ENCODE measurements at regions not wholly inside any gene's neighbourhood (a gene's known extent, or its start where the extent isn't known, plus 50 kb on each side); places are given as distances from the start of the nearest gene placed in this dataset.

DNA sequence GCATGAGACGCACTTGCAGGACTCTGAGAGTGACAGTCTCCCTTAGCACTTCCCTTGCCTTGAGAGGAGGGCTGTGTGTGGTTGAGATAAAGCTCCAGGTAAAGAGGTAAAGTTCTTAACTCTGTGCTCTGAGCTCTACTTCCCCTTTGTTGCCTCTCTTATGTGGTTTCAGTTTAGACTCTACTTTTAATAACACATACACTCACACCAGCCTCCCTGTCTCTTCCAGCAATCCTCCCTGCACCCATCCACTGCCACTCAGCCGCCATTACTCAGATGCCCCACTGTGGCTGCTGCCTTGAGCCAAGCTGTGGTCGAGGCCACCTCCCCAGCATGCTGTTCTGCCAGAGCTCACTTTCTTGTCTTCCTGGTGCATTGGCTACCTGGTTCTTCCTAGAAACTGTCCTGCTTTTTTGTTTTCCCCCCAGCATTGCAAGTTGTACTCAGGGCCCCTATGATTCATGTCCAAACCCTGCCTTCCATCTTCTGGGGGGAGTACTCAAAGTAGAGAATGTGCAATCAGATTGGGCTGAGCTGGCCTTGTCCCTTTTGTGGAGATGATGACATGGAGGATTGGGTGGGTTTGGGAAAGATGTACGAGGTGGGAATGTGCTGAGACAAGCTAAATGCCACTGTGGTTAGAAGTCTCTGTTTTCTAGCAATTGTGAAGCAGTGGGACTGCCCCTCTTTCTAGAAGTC is 115.5 kb upstream of the PARP11 start:
- Histone ChIP-seq H2AFZ (ENCODE audit: low read length) (no peak overlapping the region), H3K4me2 (ENCODE audit: insufficient read depth, low read length) (no peak overlapping the region)

DNA sequence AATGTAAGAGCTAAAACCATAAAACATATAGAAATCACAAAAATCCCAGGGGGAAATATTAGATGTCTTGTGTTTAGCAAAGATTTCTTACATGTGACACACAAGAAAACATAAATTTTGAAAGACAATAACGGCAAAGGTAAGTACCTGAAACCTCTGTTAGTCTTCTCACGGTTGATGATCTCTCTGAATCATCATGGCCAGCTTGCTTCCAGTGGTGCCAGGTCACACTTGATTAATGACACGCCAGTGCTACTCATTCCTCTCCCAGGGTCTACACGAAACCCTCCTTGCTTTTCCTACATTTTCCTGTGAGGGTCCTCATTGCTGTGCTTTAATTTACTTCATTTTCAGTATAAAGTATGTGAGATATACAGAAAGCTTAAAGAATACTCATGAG is 114.4 kb upstream of the PARP11 start:
- TF ChIP-seq, protein P1, sequence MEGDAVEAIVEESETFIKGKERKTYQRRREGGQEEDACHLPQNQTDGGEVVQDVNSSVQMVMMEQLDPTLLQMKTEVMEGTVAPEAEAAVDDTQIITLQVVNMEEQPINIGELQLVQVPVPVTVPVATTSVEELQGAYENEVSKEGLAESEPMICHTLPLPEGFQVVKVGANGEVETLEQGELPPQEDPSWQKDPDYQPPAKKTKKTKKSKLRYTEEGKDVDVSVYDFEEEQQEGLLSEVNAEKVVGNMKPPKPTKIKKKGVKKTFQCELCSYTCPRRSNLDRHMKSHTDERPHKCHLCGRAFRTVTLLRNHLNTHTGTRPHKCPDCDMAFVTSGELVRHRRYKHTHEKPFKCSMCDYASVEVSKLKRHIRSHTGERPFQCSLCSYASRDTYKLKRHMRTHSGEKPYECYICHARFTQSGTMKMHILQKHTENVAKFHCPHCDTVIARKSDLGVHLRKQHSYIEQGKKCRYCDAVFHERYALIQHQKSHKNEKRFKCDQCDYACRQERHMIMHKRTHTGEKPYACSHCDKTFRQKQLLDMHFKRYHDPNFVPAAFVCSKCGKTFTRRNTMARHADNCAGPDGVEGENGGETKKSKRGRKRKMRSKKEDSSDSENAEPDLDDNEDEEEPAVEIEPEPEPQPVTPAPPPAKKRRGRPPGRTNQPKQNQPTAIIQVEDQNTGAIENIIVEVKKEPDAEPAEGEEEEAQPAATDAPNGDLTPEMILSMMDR (IDR thresholded peaks at IDR 0.05; ENCODE audit: extremely low read depth, low read depth, low read length) = no peak
- Histone ChIP-seq H3K4me2 (ENCODE audit: insufficient read depth, low read length) (no peak overlapping the region), H3K4me1 (ENCODE audit: insufficient read depth, low read length) (no peaks in the 10 kb centered on the region), H3K9me3 (ENCODE audit: low read depth, low read length) (no peaks in the 10 kb centered on the region), H2AFZ (ENCODE audit: low read length) (no peak overlapping the region), H3K27me3 (ENCODE audit: insufficient read depth, low read length) (peaks cover 7% of the 10 kb centered on the region), H3K36me3 (ENCODE audit: insufficient read depth, low read length) (no peaks in the 10 kb centered on the region), H3K27ac (ENCODE audit: low read depth, low read length) (no peak overlapping the region), H4K20me1 (ENCODE audit: insufficient read depth, low read length) (no peaks in the 10 kb centered on the region), H3K4me3 (ENCODE audit: insufficient read depth, low read length) (no peak overlapping the region), H3K79me2 (ENCODE audit: insufficient read depth, low read length) (no peaks in the 10 kb centered on the region)
- no peak for DNase-seq (ENCODE audit: insufficient read length, low spot score, missing footprints)

More for the DNA sequence above, 115.5 kb upstream of the PARP11 start:
- no peak for DNase-seq (ENCODE audit: insufficient read length, low spot score, missing footprints)
- Histone ChIP-seq H3K27ac (ENCODE audit: low read depth, low read length) (no peak overlapping the region), H4K20me1 (ENCODE audit: insufficient read depth, low read length) (no peaks in the 10 kb centered on the region), H3K9me3 (ENCODE audit: low read depth, low read length) (no peaks in the 10 kb centered on the region), H3K4me3 (ENCODE audit: insufficient read depth, low read length) (no peak overlapping the region), H3K79me2 (ENCODE audit: insufficient read depth, low read length) (no peaks in the 10 kb centered on the region), H3K27me3 (ENCODE audit: insufficient read depth, low read length) (peaks cover 9% of the 10 kb centered on the region), H3K36me3 (ENCODE audit: insufficient read depth, low read length) (no peaks in the 10 kb centered on the region), H3K4me1 (ENCODE audit: insufficient read depth, low read length) (no peaks in the 10 kb centered on the region)
- TF ChIP-seq, protein P1 (IDR thresholded peaks at IDR 0.05; ENCODE audit: extremely low read depth, low read depth, low read length) = no peak

DNA sequence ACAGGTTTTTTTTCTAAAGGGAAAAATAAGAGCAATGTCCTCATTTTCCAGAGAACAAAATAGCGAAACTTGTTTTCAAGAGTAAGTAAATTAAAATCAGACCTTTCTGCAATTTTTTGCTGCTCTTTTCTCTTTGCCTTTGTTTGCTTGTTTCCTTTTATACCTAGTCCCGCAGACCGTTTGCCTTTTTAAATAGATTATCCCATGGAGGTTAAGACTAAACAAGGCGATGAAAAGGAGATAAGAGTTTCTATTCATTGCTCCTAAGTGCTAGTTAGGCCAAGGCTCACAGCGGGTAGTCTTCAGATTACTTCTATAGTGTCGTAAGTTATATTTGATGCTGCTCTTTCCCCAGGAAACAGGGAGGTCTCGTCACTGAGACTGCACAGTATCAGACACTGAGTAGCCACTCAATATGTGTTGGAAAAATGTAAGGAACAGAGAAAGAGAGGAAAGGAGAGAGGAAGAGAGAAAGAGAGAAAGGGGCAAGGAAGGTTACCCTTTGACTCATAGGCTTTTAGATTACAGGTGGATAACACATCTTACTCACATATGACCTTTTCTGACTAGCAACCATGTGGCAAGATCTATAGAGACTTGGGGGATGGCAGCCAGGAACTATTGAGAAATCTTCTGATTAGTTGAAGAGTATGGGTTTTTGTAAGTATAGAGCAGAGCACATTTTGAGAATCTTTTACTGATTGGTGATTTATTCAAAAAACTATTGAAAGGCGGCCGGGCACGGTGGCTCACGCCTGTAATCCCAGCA is 107.5 kb upstream of the PARP11 start:
- TF ChIP-seq, protein P1 (IDR thresholded peaks at IDR 0.05; ENCODE audit: extremely low read depth, low read depth, low read length) = no peak
- H3K27me3 ChIP-seq (ENCODE audit: insufficient read depth, low read length) = no peaks in the 10 kb centered on the region
- no peaks in the 10 kb centered on the region for H3K79me2 ChIP-seq (ENCODE audit: insufficient read depth, low read length)
- H2AFZ ChIP-seq (ENCODE audit: low read length) = no peak overlapping the region
- H3K36me3 ChIP-seq (ENCODE audit: insufficient read depth, low read length) = no peaks in the 10 kb centered on the region
- no peaks in the 10 kb centered on the region for H3K9me3 ChIP-seq (ENCODE audit: low read depth, low read length)
- no peak for DNase-seq (ENCODE audit: insufficient read length, low spot score, missing footprints)
- H4K20me1 ChIP-seq (ENCODE audit: insufficient read depth, low read length) = no peaks in the 10 kb centered on the region
- H3K27ac ChIP-seq (ENCODE audit: low read depth, low read length) = no peak overlapping the region
- no peak overlapping the region for H3K4me2 ChIP-seq (ENCODE audit: insufficient read depth, low read length)
- H3K4me1 ChIP-seq (ENCODE audit: insufficient read depth, low read length) = no peaks in the 10 kb centered on the region
- no peak overlapping the region for H3K4me3 ChIP-seq (ENCODE audit: insufficient read depth, low read length)

DNA sequence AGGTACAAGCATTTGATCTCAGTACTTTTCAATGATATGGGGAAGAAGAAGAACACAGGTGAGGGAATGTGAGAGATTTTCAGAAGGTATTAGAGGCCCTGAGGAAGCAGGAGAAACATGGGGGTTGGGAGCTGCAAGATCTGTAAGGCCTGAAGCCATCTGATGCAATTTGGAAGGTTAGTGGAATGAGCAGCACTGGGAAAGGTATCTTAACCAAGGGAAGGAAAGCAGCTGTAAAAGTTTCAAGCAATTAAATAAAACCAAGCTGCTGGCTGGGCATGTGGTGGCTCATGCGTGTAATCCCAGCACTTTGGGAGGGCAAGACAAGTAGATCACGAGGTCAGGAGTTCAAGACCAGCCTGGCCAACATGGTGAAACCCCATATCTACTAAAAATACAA is 104.4 kb upstream of the PARP11 start:
- Histone ChIP-seq H3K36me3 (ENCODE audit: insufficient read depth, low read length) (no peaks in the 10 kb centered on the region), H3K4me1 (ENCODE audit: insufficient read depth, low read length) (no peaks in the 10 kb centered on the region), H3K27me3 (ENCODE audit: insufficient read depth, low read length) (no peaks in the 10 kb centered on the region), H3K27ac (ENCODE audit: low read depth, low read length) (no peak overlapping the region), H3K9me3 (ENCODE audit: low read depth, low read length) (no peaks in the 10 kb centered on the region), H4K20me1 (ENCODE audit: insufficient read depth, low read length) (no peaks in the 10 kb centered on the region), H3K4me2 (ENCODE audit: insufficient read depth, low read length) (no peak overlapping the region), H3K4me3 (ENCODE audit: insufficient read depth, low read length) (no peak overlapping the region), H2AFZ (ENCODE audit: low read length) (no peak overlapping the region), H3K79me2 (ENCODE audit: insufficient read depth, low read length) (no peaks in the 10 kb centered on the region)
- TF ChIP-seq, protein P1 (IDR thresholded peaks at IDR 0.05; ENCODE audit: extremely low read depth, low read depth, low read length) = no peak
- DNase-seq (ENCODE audit: insufficient read length, low spot score, missing footprints) = no peak

Measured in osteoblast (primary cell).